ENCODE measurements at regions not wholly inside any gene's neighbourhood (a gene's known extent, or its start where the extent isn't known, plus 50 kb on each side); places are given as distances from the start of the nearest gene placed in this dataset.

- no peak overlapping the region for H3K4me2 ChIP-seq (ENCODE audit: unreplicated experiment)
- H3K9me3 ChIP-seq (ENCODE audit: low read depth), result no peaks in the 10 kb centered on the region
- no peak overlapping the region for H2AFZ ChIP-seq
- H3K27ac ChIP-seq, result no peak overlapping the region
- no peaks in the 10 kb centered on the region for H4K20me1 ChIP-seq (ENCODE audit: insufficient read depth)
- no peak overlapping the region for H3K9ac ChIP-seq
- in situ Hi-C loops (cut with MboI), result no loop called here
- DNase-seq, result no peak
- H3K36me3 ChIP-seq (ENCODE audit: low read depth), result no peaks in the 10 kb centered on the region
- H3K4me3 ChIP-seq, result no peak overlapping the region
- WGBS, 2 experiments (ENCODE audit: low coverage in 1 of 2, low lambda C conversion rate in 2 of 2, missing lambda C conversion rate in 2 of 2), result 0% methylated on average over 1 of the region's 1 CpG
- no peaks in the 10 kb centered on the region for H3F3A ChIP-seq (ENCODE audit: insufficient read depth)
- no peaks in the 10 kb centered on the region for H3K9me2 ChIP-seq (ENCODE audit: insufficient read depth)
- no peaks in the 10 kb centered on the region for H3K4me1 ChIP-seq (ENCODE audit: insufficient read depth)
- no peaks in the 10 kb centered on the region for H3K79me2 ChIP-seq (ENCODE audit: insufficient read depth)
- no peaks in the 10 kb centered on the region for H3K27me3 ChIP-seq (replicated peaks; ENCODE audit: insufficient read depth)
- TF ChIP-seq EZH2phosphoT487 (IDR thresholded peaks at IDR 0.05; ENCODE audit: insufficient read depth, low read depth), result no peak
- no peak for TF ChIP-seq EZH2 (IDR thresholded peaks at IDR 0.05; ENCODE audit: insufficient read depth, poor library complexity, severe bottlenecking)
Measured at GRCh38 chr9:8011974-8012373, 212.4 kb upstream of the DMAC1 start.

- H3F3A ChIP-seq (ENCODE audit: insufficient read depth), result no peaks in the 10 kb centered on the region
- H4K20me1 ChIP-seq (ENCODE audit: insufficient read depth), result no peaks in the 10 kb centered on the region
- DNase-seq, result no peak
- 0 to 9% methylated on average over 1 of the region's 1 CpG for WGBS, 2 experiments (ENCODE audit: low coverage in 1 of 2, low lambda C conversion rate in 2 of 2, missing lambda C conversion rate in 2 of 2)
- no peak overlapping the region for H2AFZ ChIP-seq
- no peak overlapping the region for H3K9ac ChIP-seq
- H3K4me2 ChIP-seq (ENCODE audit: unreplicated experiment), result no peak overlapping the region
- TF ChIP-seq EZH2 (IDR thresholded peaks at IDR 0.05; ENCODE audit: insufficient read depth, poor library complexity, severe bottlenecking), result no peak
- no peak for TF ChIP-seq EZH2phosphoT487 (IDR thresholded peaks at IDR 0.05; ENCODE audit: insufficient read depth, low read depth)
- in situ Hi-C loops (cut with MboI), result no loop called here
- H3K4me3 ChIP-seq, result no peak overlapping the region
- no peaks in the 10 kb centered on the region for H3K27me3 ChIP-seq (replicated peaks; ENCODE audit: insufficient read depth)
- peaks cover 6% of the 10 kb centered on the region for H3K9me3 ChIP-seq (ENCODE audit: low read depth)
- H3K79me2 ChIP-seq (ENCODE audit: insufficient read depth), result no peaks in the 10 kb centered on the region
- no peaks in the 10 kb centered on the region for H3K9me2 ChIP-seq (ENCODE audit: insufficient read depth)
- H3K36me3 ChIP-seq (ENCODE audit: low read depth), result no peaks in the 10 kb centered on the region
- no peaks in the 10 kb centered on the region for H3K4me1 ChIP-seq (ENCODE audit: insufficient read depth)
- no peak overlapping the region for H3K27ac ChIP-seq
Measured at GRCh38 chr9:7996558-7996957, 197.0 kb upstream of the DMAC1 start.

- no peaks in the 10 kb centered on the region for H3K79me2 ChIP-seq (ENCODE audit: insufficient read depth)
- H3K4me3 ChIP-seq, result no peak overlapping the region
- no peak for DNase-seq
- no peaks in the 10 kb centered on the region for H3K27me3 ChIP-seq (replicated peaks; ENCODE audit: insufficient read depth)
- H3K9me2 ChIP-seq (ENCODE audit: insufficient read depth), result no peaks in the 10 kb centered on the region
- no peaks in the 10 kb centered on the region for H3F3A ChIP-seq (ENCODE audit: insufficient read depth)
- no peak overlapping the region for H3K4me2 ChIP-seq (ENCODE audit: unreplicated experiment)
- no peak overlapping the region for H3K9ac ChIP-seq
- H4K20me1 ChIP-seq (ENCODE audit: insufficient read depth), result no peaks in the 10 kb centered on the region
- H3K27ac ChIP-seq, result no peak overlapping the region
- no peak for TF ChIP-seq EZH2 (IDR thresholded peaks at IDR 0.05; ENCODE audit: insufficient read depth, poor library complexity, severe bottlenecking)
- no peak for TF ChIP-seq EZH2phosphoT487 (IDR thresholded peaks at IDR 0.05; ENCODE audit: insufficient read depth, low read depth)
- no peaks in the 10 kb centered on the region for H3K9me3 ChIP-seq (ENCODE audit: low read depth)
- H2AFZ ChIP-seq, result no peak overlapping the region
- in situ Hi-C loops (cut with MboI), result no loop called here
- 0 to 30% methylated on average over 1 of the region's 1 CpG for WGBS, 2 experiments (ENCODE audit: low coverage in 1 of 2, low lambda C conversion rate in 2 of 2, missing lambda C conversion rate in 2 of 2)
- H3K36me3 ChIP-seq (ENCODE audit: low read depth), result no peaks in the 10 kb centered on the region
- H3K4me1 ChIP-seq (ENCODE audit: insufficient read depth), result no peaks in the 10 kb centered on the region
Measured at GRCh38 chr9:7988644-7989280, 189.2 kb upstream of the DMAC1 start.

GRCh38 chr9:7984692-7985091, 185.1 kb upstream of the DMAC1 start:
- DNase-seq, result no peak
- Histone ChIP-seq H3K9me2 (ENCODE audit: insufficient read depth) (no peaks in the 10 kb centered on the region), H3K27me3 (replicated peaks; ENCODE audit: insufficient read depth) (no peaks in the 10 kb centered on the region), H3F3A (ENCODE audit: insufficient read depth) (no peaks in the 10 kb centered on the region), H3K36me3 (ENCODE audit: low read depth) (no peaks in the 10 kb centered on the region), H3K4me1 (ENCODE audit: insufficient read depth) (no peaks in the 10 kb centered on the region), H3K79me2 (ENCODE audit: insufficient read depth) (no peaks in the 10 kb centered on the region), H3K27ac (no peak overlapping the region), H3K4me3 (no peak overlapping the region), H4K20me1 (ENCODE audit: insufficient read depth) (no peaks in the 10 kb centered on the region), H2AFZ (no peak overlapping the region), H3K9me3 (ENCODE audit: low read depth) (no peaks in the 10 kb centered on the region), H3K9ac (no peak overlapping the region), H3K4me2 (ENCODE audit: unreplicated experiment) (no peak overlapping the region)
- TF ChIP-seq EZH2 (IDR thresholded peaks at IDR 0.05; ENCODE audit: insufficient read depth, poor library complexity, severe bottlenecking) (no peak), EZH2phosphoT487 (IDR thresholded peaks at IDR 0.05; ENCODE audit: insufficient read depth, low read depth) (no peak)
- 11 to 13% methylated on average over 5 of the region's 5 CpGs for WGBS, 2 experiments (ENCODE audit: low coverage in 1 of 2, low lambda C conversion rate in 2 of 2, missing lambda C conversion rate in 2 of 2)
- in situ Hi-C loops (cut with MboI), result no loop called here

GRCh38 chr9:7984203-7984602, 184.6 kb upstream of the DMAC1 start:
- no peak for DNase-seq
- Histone ChIP-seq H2AFZ (no peak overlapping the region), H3F3A (ENCODE audit: insufficient read depth) (no peaks in the 10 kb centered on the region), H3K4me3 (no peak overlapping the region), H3K27me3 (replicated peaks; ENCODE audit: insufficient read depth) (no peaks in the 10 kb centered on the region), H3K4me1 (ENCODE audit: insufficient read depth) (no peaks in the 10 kb centered on the region), H3K79me2 (ENCODE audit: insufficient read depth) (no peaks in the 10 kb centered on the region), H3K4me2 (ENCODE audit: unreplicated experiment) (no peak overlapping the region), H3K9me2 (ENCODE audit: insufficient read depth) (no peaks in the 10 kb centered on the region), H4K20me1 (ENCODE audit: insufficient read depth) (no peaks in the 10 kb centered on the region), H3K9me3 (ENCODE audit: low read depth) (no peaks in the 10 kb centered on the region), H3K9ac (no peak overlapping the region), H3K36me3 (ENCODE audit: low read depth) (no peaks in the 10 kb centered on the region), H3K27ac (no peak overlapping the region)
- 10 to 12% methylated on average over 2 of the region's 2 CpGs for WGBS, 2 experiments (ENCODE audit: low coverage in 1 of 2, low lambda C conversion rate in 2 of 2, missing lambda C conversion rate in 2 of 2)
- TF ChIP-seq EZH2phosphoT487 (IDR thresholded peaks at IDR 0.05; ENCODE audit: insufficient read depth, low read depth) (no peak), EZH2 (IDR thresholded peaks at IDR 0.05; ENCODE audit: insufficient read depth, poor library complexity, severe bottlenecking) (no peak)
- in situ Hi-C loops (cut with MboI), result no loop called here
